ENCODE measurements at regions not wholly inside any gene's neighbourhood (a gene's known extent, or its start where the extent isn't known, plus 50 kb on each side); places are given as distances from the start of the nearest gene placed in this dataset.

- DNase-seq (ENCODE audit: low spot score): no peak
- ChIA-PET POLR2A (no interaction called here), CTCF (interaction anchor here (1.1 kb wide), 1 partner anchor 16 kb away, joined by 5 read pairs; no protein-coding TSS in a partner anchor)
- TF ChIP-seq ZNF317 (CRISPR knock-in tag; IDR thresholded peaks at IDR 0.05; ENCODE audit: borderline replicate concordance, low read depth) (no peak), USF2 (CRISPR knock-in tag; IDR thresholded peaks at IDR 0.05) (no peak), ZNF232 (CRISPR knock-in tag; IDR thresholded peaks at IDR 0.05) (no peak), GTF2I (CRISPR knock-in tag; conservative IDR thresholded peaks at IDR 0.05) (no peak), IRF2 (CRISPR knock-in tag; IDR thresholded peaks at IDR 0.05; ENCODE audit: borderline replicate concordance, low read depth) (no peak), PRDM15 (CRISPR knock-in tag; IDR thresholded peaks at IDR 0.05) (no peak), FOXP4 (CRISPR knock-in tag; IDR thresholded peaks at IDR 0.05) (no peak), FOXK1 (CRISPR knock-in tag; IDR thresholded peaks at IDR 0.05) (no peak), MAX (CRISPR knock-in tag; IDR thresholded peaks at IDR 0.05) (no peak), TCF7 (CRISPR knock-in tag; IDR thresholded peaks at IDR 0.05; ENCODE audit: low read depth) (no peak), AR (CRISPR knock-in tag; IDR thresholded peaks at IDR 0.05) (no peak), IRF1 (CRISPR knock-in tag; IDR thresholded peaks at IDR 0.05) (no peak), ARID4B (CRISPR knock-in tag; IDR thresholded peaks at IDR 0.05; ENCODE audit: borderline replicate concordance) (no peak), SOX15 (CRISPR knock-in tag; IDR thresholded peaks at IDR 0.05) (no peak), NFATC4 (CRISPR knock-in tag; IDR thresholded peaks at IDR 0.05) (no peak), ZNF138 (CRISPR knock-in tag; conservative IDR thresholded peaks at IDR 0.05) (no peak), FOXP1 (CRISPR knock-in tag; IDR thresholded peaks at IDR 0.05; ENCODE audit: borderline replicate concordance) (no peak), ZNF416 (CRISPR knock-in tag; IDR thresholded peaks at IDR 0.05) (no peak)
- H3K27ac Mint-ChIP-seq: no peak overlapping the region
- peaks cover 3% of the 10 kb centered on the region; the same call in 1 of the 2 replicates for H3K4me1 Mint-ChIP-seq
- ATAC-seq: no peak
- no peaks in the 10 kb centered on the region for H3K27me3 Mint-ChIP-seq (ENCODE audit: low read depth)
- H3K4me3 Mint-ChIP-seq: no peak overlapping the region
- no peaks in the 10 kb centered on the region for H3K9me3 Mint-ChIP-seq
- H3K36me3 Mint-ChIP-seq: no peaks in the 10 kb centered on the region
These were observed 724.3 kb upstream of the SLITRK1 start for GRCh38 chr13:84606616-84607015.
